ENCODE measurements at regions not wholly inside any gene's neighbourhood (a gene's known extent, or its start where the extent isn't known, plus 50 kb on each side); places are given as distances from the start of the nearest gene placed in this dataset.

- Histone ChIP-seq H4K91ac (ENCODE audit: insufficient read depth, low read depth, low read length) (no peak overlapping the region), H4K5ac (ENCODE audit: low read depth, low read length) (no peak overlapping the region), H2AK5ac (ENCODE audit: low read depth, low read length) (no peak overlapping the region), H3K4me3 (ENCODE audit: insufficient read depth, low read depth, low read length) (no peak overlapping the region), H3K4me2 (ENCODE audit: low read depth, low read length) (no peak overlapping the region), H3K79me1 (ENCODE audit: low read depth in 1 of 2, low read length in 2 of 2) (no peaks in the 10 kb centered on the region), H3K4me1 (ENCODE audit: control insufficient read depth, insufficient read depth, low read length) (peaks cover 1% of the 10 kb centered on the region; the same call in 1 of the 2 replicates), H3K14ac (replicated peaks; ENCODE audit: low read depth, low read length) (no peak overlapping the region), H2BK120ac (ENCODE audit: low read depth, low read length) (no peak overlapping the region), H3K9me1 (ENCODE audit: insufficient read depth, low read length) (no peaks in the 10 kb centered on the region), H3K27ac (ENCODE audit: insufficient read depth, low read length) (no peak overlapping the region), H4K20me1 (ENCODE audit: insufficient read depth, low read length) (no peaks in the 10 kb centered on the region), H3K18ac (ENCODE audit: low read depth, low read length) (no peak overlapping the region), H3K27me3 (ENCODE audit: control insufficient read depth, insufficient read depth, low read length) (peaks cover 3% of the 10 kb centered on the region; the same call in 1 of the 2 replicates), H3K4ac (ENCODE audit: low read depth, low read length) (no peak overlapping the region), H3K9ac (ENCODE audit: low read depth, low read length) (no peak overlapping the region), H3K23ac (ENCODE audit: low read depth, low read length) (no peak overlapping the region), H2BK20ac (ENCODE audit: low read depth, low read length) (no peak overlapping the region), H2BK15ac (ENCODE audit: low read depth, low read length) (no peak overlapping the region), H3K36me3 (ENCODE audit: control insufficient read depth, insufficient read depth, low read length) (no peaks in the 10 kb centered on the region), H2AK9ac (replicated peaks; ENCODE audit: low read depth, low read length, poor library complexity) (no peak overlapping the region), H4K8ac (ENCODE audit: low read depth in 2 of 2, low read length in 2 of 2) (no peak overlapping the region), H3K56ac (ENCODE audit: extremely low read depth, insufficient read depth, low read length) (no peak overlapping the region), H2AFZ (replicated peaks; ENCODE audit: low read length, poor library complexity) (no peak overlapping the region), H2BK5ac (ENCODE audit: low read depth, low read length, poor library complexity, severe bottlenecking) (no peak overlapping the region), H3K9me3 (ENCODE audit: control insufficient read depth, insufficient read depth, low read length) (peaks cover 2% of the 10 kb centered on the region; the same call in 1 of the 2 replicates)
- WGBS, 2 experiments (ENCODE audit: extremely low coverage in 2 of 2, insufficient read length in 1 of 2) = 90% methylated on average over 2 of the region's 9 CpGs; no CpG with 5 or more reads in 1 of the 2 experiments
- dilution Hi-C loops (cut with HindIII; ENCODE audit: low sequenced_read_pairs, unreplicated experiment) (no loop called here), in situ Hi-C loops (cut with MboI; ENCODE audit: low sequenced_read_pairs) (no loop called here), intact Hi-C loops (cut with micrococcal nuclease) (loop anchor here (10.0 kb wide), 2 partner anchors 293 to 663 kb away; partner anchors contain the start of gene RYBP)
- ChIA-PET POLR2A (ENCODE audit: unreplicated experiment) (no interaction called here), CTCF (no interaction called here)
- ATAC-seq (ENCODE audit: low read depth) (no peak), DNase-seq (no peak)
- no TSS peak for BruUV-seq (replicated peaks)
- no peak for TF ChIP-seq NFE2L2 (IDR thresholded peaks at IDR 0.05; ENCODE audit: low read depth, low read length)
Observed at GRCh38 chr3:72151465-72152238, 366.7 kb upstream of the PROK2 start.

Data from IMR-90 (cell line).